Colon (tissue), 2 donors: ENCODE measurements at regions not wholly inside any gene's neighbourhood (a gene's known extent, or its start where the extent isn't known, plus 50 kb on each side); places are given as distances from the start of the nearest gene placed in this dataset.

Source experiments
- FAIRE-seq: peaks from 2 replicates; lab custom pipeline; 2012; peaks lifted over from hg19 to GRCh38; lab: Jason Lieb, UNC
- donor health status: control.
- donor health status: control.

DNA sequence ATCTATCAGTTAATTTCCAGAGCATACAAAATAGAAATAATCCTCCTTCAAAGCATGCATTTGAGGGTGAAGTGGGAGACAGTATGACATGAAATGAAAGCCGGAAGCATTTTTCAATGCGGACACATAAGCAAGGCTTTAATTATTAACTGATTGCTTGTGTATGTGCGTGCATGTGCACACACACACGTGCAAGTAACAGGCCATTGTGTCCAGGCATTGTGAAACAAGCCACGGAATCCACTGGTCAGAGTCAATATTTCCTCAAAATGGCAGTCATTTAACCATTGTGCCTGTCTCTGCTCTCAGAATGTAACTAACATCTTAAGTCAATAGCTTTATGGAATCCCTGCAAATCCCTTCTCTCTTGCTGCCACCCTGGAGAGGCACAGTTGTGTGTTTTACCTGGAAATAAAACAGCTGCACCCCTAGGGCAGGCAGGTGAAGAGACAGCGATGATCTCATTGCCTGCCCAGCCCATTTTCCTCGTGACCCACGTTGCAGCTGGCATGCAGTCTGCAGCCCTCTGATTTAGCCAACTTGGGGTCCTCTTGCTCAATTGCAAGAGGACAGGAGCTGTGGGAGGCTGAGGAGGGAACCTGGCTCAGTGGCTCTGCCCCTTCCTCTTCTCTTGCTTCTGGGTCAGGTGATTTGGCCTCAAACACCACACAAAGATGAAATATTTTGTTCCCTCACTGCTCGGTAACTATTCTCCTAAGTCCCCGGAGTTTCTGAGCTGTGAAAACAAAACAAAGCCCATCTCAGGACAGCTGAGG, 500.9 kb upstream of the ZMIZ1 start:
- FAIRE-seq: no peak

DNA sequence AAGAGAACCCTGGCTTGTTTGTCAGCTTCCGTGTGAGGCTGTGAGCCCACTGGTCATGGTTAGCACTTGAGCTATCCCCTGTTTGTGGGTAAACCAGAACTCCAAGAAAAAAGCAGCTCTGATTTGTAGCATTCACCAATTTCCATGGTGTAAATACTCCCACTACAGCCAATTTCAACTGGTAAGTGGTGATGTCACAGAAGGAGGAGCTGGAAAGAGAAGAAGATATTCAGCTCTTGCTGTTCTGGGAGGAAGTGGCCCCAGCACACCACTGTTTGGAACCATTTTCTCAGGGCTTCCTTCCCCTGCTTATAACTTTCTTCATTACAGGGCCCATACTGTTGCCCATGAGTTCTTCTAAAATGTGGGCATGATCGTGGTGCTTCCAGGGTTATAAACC, 500.1 kb upstream of the ZMIZ1 start:
- FAIRE-seq: no peak

DNA sequence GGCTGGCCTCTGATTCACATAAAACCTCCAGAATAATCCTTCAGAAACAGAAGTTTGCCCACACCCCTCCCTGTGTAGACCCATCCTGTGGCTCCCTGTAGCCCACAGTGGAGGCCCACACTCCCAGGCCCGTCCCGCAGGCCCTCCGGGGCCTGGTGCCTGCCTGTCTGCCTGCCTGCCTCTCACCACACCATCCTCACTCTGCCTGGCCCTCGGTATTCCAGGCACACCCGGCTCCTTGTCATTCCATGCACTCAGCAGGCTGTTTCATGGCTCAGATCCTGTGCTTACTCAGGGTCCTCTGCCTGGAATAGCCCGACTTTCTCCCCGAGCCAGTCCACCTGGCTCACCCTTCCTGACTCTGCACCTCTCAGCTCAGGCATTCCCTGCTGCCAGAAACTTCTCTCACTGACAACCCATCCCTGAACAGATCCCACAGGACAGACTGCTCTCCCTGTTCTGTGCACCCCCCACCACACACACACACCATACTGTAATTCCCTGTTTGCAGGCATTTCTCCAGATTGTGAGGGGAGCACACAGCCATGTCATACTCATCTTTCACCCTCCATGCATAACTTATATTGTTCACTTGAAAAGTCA, 498.0 kb upstream of the ZMIZ1 start:
- FAIRE-seq: no peak

DNA sequence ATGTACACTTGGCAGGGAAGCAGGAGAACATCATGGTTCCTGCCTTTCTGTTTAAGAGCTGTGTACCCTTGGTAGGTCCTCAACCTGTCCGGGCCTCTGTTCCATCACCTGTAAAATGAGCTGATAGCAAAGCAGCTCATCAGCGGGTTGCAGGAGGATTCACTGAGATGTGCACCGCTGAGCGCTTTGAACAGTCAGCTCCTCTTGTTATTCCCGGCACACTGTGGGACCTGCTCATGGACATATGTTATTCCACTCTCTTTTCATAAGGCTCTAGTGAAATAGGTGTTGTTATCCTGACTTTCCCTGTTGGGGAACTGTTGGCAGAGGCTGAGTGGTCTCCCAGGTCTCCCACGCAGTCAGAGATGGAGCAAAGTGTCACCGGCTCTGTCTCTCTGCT, 497.5 kb upstream of the ZMIZ1 start:
- FAIRE-seq: no peak

DNA sequence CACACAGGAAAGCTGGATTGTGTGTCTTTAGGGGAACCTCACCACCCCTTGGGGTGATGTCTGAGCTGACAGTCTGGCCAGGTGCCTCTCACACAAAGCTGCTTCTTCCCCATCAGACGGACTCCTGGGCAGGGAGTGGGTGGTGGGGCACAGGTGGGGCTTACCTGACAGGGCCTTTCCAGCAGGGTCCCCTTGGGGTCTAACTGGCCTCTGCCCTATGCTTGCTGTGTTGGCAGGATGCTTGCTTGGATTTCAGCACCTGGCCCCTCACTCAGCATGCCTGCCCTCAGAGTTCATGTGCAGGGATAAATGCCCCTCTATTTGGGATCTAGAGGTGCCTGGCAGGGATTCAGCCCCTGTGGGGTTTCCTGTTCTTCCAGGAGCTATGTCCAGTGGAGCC, 496.9 kb upstream of the ZMIZ1 start:
- FAIRE-seq: no peak

DNA sequence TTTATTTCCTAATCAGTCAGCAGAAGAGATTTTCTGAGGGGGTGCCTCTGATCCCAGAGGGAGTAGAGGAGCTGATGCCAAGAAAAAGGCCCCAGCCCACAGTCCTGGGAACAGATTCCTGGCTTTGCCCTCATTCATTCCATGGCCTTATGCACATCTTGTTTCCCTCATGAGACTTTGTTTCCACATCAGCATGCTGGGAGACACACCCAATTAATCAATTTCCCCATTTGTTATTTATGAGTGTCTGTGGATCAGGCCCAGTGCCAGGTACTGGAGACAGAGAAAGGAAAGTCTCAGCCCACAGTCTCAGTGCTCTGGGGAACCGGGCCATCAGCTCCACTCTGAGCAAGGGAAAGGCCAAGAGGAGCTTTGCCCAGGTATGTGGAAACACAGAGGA, 496.2 kb upstream of the ZMIZ1 start:
- no peak for FAIRE-seq

DNA sequence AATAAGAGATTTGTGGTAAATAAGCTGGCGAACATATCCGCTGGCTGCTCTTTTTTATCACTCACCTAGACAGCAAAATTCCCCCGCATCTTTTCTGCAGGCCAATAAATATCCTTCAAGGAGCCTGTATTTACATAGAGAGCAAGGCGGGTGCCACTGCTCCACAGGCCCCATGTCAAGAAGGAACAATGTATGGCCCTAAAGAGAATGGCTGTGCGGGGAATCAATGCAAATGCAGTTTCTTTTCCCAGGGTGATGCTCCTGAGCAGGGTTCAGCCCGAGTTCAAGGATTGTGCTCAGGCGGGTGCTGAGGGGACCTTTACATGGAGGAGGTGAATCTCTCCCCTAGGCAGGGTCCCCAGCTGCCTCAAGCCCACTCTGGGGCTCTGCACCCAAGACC, 494.2 kb upstream of the ZMIZ1 start:
- no peak for FAIRE-seq

DNA sequence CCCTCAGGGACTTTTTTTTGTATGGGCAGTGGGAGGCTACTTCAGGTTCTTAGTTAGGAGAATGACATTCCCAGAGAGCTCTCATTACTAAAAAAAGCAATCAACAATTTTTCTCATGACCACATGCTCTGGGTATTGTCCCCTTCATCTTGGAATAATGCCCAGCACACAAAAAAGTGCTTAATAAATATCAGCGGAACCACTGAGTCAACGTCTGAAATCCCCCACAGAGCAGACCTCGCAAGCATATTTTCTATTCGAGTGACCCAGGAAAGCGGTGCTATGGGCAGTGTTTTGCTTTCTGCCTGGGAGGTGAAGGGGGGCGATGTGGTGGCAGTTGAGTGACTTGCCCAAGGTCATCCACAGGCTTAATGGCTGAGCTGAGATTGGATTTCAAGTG, 493.4 kb upstream of the ZMIZ1 start:
- FAIRE-seq: no peak

DNA sequence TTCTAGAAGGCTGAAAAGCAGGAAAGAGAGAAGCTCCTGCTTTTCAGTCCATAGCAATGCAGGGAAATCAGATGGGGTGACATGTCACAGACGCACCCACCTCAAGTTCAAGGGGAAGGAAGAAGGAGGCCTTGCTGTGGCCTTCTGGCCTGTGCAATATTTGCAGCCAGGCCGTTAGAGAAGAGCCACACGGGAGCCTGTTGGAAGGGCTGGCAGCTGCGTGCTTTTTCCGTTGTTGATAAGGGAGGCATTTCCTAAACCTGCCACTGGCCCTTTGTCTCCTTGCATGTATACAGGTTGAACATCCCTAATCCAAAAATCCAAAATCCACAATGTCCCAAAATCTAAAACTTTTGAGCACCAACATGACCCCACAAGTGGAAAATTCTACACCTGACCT, 492.5 kb upstream of the ZMIZ1 start:
- no peak for FAIRE-seq

DNA sequence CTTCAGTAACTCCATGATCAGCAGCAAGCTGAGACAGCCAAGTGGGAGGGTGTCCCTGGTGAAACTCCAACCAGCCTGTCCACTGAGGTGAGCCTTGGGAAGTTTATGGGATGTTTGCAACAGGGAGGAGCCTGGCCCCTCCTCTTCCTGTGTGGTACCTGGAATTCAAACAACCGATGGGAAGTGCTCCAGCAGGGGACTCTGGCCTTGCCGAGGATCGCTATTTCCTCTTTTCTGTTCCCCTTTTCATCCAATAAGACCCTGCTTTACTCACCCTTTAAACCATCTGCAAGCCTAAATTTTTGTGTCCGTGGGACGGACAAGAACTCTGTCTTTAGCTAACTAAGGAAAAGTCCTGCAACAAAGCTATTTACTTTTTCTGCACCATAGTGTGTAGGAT, 491.1 kb upstream of the ZMIZ1 start:
- FAIRE-seq: no peak

DNA sequence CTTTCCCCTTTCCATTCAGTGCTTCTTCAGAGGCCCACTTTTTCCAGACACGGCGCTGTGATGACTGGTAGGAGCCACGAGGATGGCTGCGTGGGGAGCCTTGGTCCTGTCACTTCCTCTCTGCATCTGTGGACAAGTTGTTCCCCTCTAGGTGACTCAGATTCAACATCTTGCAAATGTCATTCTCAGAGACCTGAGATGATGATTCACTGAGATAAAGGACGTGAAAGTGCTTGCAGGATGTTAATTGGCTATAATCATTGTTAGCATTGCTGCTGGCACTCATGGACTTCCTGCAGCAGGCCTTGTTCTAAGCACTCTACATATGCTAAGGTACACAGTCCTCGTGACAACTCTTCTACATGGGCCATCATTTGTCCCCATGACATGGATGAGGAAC, 489.8 kb upstream of the ZMIZ1 start:
- no peak for FAIRE-seq

DNA sequence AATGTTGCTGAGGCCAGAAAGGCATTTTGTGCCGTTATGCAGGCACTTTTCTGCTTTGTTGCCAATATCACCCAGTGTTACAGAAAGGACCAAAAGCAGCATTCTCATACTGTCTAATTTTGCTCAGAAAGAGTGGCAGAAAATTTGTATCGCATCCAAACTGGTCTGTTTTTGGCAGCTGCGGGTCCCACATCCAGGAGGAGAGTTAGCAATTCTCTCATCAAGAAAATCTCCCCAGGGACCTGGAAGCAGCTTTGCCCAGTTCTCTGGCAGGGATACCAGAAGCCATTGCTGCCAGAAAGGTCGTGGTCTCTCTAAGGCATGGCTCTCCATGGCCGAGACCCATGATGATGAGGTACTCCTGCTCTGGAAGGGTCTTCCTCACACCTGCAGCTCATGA, 489.2 kb upstream of the ZMIZ1 start:
- FAIRE-seq: no peak

DNA sequence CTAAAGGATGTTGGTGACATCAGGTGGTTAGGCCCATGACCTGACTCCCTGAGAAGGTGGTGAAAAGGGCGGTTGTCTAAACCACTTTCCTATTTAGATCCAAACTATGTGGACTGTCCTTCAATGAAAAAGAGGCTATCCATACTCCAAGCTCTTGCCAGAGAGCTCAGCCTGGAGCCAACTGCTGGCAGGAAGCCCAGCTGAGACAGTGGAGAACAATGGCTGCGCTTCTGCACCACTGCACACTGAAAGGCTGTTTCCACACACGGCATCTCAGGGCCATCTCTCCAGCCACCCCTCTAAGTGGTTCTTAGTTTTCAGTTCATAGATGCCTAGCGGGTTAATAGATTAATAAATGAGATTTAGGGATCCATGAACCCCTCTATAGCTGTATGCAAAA, 488.8 kb upstream of the ZMIZ1 start:
- FAIRE-seq: no peak

DNA sequence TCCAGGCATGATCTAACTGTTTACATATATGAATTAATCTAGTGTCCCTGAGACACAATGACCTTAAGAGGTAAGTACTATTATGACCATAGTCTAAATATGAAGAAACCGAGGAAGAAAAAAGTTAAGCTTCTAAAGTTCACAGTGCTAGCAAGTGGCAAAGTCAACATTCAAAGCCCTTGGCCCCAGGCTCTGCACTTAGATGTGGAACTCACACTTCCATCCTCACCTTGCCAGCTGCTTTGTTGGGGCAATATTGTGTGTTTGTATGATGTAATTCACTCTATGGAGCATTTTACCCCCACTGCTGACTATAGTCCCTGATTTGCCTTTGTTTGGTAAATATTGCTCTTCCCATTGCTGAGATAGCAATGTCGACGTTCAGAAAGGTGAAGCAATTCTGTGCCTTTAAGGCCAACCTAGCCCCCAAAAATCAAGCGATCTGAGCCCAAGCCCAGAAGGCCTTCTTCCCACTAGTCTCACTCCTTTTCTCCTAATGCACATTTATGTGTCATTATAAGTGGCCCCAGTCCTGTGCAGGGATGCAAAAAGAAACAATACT, 487.6 kb upstream of the ZMIZ1 start:
- FAIRE-seq: no peak

DNA sequence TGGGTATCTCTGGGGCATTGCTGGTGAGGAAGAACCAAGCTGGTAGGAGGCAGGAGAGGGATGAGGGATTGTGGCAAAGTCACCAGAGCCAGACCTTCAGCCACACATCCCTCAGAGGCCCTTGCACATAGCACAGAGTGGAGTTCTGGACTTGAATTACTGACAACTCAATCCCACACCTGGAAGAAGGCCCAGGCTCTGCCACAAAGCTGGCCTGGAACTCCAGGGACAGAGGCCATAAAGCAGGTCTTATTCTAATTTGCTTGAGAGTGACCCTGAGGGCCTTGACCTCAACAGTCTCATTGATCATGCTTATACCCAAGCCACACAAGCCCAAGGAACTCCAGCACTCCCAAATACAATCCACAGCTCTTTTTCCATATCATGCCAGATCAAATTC, 486.2 kb upstream of the ZMIZ1 start:
- no peak for FAIRE-seq

DNA sequence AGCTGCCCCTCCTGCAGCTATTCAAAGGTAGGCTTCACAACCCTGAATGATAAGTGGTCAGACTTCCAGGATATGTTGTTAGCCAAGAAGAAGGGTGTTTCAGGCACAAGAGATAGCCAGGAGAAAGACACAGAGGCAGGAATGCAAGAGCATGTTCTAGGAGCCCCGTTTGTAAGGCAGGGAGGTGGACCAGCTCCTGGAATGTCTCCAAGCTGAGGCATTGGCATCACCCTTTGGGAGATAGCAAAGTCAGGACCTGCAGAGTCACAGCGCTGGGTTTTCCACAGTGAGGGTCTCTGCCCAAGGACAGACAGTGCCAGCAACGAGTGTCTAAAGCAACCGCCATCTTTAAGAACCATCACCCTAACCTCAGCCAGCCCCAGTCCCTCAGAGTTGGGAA, 484.5 kb upstream of the ZMIZ1 start:
- FAIRE-seq: no peak

DNA sequence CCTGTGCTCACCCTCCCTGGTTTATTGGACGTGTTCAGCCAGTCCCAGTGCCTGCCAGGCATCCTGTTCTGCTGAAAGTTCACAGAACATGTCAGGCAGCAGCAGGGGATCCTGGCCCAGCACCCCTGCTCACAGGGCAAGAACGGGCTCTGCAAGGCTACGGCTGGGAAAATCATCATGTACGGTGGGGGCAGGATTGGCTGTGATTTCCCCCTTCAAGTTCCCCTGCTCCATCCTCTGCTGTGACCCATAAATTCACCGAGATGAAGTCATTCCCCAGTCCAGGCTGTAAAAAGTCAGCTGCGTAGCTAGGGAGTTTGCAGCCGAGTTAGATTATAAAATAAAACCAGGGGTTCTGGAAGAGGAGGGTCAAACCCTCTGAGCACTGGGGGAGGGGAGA, 484.1 kb upstream of the ZMIZ1 start:
- no peak for FAIRE-seq

DNA sequence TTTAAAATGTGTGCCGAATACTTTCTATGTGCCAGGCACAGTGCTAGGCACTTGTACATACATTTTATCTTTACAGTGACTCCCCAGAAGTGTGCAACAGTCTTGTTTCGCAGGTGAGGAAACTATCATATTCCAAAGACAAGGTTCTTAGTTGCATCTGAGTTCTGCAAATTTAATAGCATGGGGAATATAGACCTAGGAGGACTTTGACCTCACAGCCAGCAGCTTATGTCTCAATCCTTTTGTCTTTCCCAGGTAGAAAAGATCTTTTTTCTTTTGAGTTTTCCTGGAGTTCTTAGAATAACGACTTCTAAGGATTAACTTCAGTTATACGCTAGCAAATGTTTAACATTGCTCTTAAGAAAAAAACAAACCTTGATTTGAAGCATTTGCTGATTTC, 482.8 kb upstream of the ZMIZ1 start:
- FAIRE-seq: no peak

DNA sequence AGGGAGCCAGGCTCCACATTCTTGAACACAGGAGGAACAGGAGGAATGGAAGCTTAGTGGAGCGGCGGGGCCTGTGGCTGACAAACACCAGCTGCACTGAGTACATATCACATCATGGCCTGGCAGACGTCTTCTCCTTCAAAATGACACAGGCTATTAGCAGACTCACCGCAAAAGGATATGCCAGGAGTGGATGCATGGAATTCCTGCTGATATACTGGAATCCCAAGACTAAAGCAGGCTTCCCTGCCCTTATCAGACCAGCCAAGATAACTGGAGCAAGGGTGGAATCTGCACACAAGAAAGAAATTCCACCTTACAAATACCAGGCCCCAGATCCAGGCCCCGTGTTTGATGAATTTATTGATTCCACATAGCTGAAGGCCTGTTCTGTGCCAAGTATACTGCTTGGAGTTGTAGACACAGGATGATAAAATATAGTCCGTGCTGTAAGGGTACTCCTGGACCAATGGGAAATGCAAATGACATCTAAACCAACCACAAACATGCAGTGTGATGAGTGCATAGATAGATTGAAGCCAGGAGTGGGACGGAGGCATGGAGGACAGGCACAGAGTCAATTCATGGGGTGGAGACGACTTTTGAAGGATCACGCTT, 480.5 kb upstream of the ZMIZ1 start:
- FAIRE-seq: no peak

DNA sequence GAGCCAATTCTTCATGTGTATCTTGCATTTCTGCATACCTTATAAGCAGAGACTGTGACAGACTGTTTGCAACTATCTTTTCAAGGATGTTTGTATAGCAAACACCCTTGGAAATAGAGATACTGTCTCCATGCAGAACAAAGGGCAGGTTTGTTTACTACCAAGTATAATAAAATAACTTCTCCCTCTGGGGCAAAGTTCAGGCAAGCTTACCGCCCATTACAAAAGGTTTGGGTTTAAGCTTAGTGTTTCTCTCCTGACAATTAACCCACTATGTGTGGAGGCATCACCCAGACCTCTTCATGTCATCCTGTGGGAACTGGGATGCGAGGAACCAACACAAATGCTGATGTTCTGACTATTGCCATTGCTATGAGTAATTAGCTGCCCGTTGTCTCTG, 479.1 kb upstream of the ZMIZ1 start:
- peak; percentile 62 for FAIRE-seq

DNA sequence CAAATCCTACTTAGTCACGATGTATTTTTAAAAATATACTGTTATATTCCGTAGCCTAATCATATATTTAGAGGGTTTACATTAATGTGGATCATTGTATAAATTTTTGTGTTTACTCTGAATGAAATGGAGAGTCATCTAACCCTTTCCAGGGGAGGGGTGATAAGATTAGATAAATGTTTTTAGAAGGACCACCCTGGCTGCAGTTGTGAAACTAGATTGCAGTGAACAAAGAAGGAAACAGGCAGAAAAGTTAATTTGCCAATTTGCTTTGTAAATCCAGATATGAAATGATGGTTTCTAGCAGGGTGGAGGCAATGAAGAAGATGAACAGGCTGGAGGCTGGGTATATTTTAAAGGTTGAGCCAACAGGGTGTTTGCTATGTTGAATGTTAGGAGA, 477.7 kb upstream of the ZMIZ1 start:
- FAIRE-seq: no peak

DNA sequence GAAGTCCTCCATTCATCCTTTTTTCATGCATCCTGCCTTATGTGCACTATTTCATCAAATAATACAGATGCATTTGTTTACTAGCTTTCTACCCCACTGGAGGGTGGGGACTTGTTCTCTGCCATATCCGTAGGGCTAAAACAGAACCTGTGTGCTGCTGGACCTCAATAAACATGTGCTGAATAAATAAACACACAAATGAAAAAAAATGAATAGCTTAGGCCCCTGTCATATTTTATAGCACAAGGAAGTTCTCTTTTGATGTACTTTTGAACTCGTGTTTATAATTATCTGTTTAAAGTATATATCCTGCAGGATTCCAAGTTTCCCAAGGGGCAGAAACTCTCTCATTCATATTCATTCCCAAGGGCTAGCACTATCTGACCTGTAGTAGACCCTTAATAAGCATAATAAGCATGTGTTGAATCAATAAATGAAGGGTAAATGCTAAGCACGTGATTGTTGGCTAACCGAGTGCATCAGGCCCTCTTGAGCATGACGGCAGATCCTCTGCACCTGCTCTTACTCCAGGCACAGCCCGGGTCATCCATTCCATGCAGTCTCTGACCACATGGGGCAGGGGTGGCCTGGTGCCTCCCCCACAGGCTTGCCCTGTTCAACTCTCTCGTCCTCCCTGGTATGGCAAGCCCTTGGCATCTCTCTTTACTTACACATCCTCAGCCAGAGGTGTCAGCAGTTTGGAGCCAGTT, 474.1 kb upstream of the ZMIZ1 start:
- no peak for FAIRE-seq

DNA sequence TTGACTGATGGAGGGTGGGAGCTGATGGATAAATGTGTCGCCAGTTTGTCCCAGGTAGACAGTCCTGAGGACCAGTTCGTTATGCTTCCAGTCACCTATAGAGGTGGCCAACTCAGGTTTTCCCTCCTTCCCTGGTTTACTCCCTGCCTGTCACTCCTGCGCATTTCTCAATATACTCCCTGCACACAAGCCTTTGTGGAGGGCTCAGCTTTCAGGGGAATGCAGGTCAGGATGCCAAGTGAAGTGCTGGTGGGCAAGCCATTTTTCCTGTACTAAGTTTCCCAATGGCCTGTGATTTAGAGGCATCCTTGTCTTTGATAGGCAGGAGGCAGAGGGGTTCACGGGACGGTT, 473.5 kb upstream of the ZMIZ1 start:
- FAIRE-seq: no peak
